ENCODE measurements at regions not wholly inside any gene's neighbourhood (a gene's known extent, or its start where the extent isn't known, plus 50 kb on each side); places are given as distances from the start of the nearest gene placed in this dataset.
A peak's percentile ranks its signal among the peaks of the same experiment; 100 is the strongest.

GRCh38 chr2:239506961-239507360, 106.1 kb upstream of the HDAC4 start:
- DNase-seq (ENCODE audit: low spot score) = no peak
- no peak for TF ChIP-seq CTCF (IDR thresholded peaks at IDR 0.05)
- ATAC-seq (ENCODE audit: low FRiP score) = no peak

GRCh38 chr2:239506101-239506857, 105.5 kb upstream of the HDAC4 start:
- DNase-seq (ENCODE audit: low spot score) (no peak), ATAC-seq (ENCODE audit: low FRiP score) (no peak)
- no peak for TF ChIP-seq CTCF (IDR thresholded peaks at IDR 0.05)

GRCh38 chr2:239504643-239505235, 103.9 kb upstream of the HDAC4 start:
- no peak for DNase-seq (ENCODE audit: low spot score)
- ATAC-seq (ENCODE audit: low FRiP score) = no peak
- no peak for TF ChIP-seq CTCF (IDR thresholded peaks at IDR 0.05)

- ATAC-seq (ENCODE audit: low FRiP score) (no peak), DNase-seq (ENCODE audit: low spot score) (no peak)
- no peak for TF ChIP-seq CTCF (IDR thresholded peaks at IDR 0.05)
Observed at GRCh38 chr2:239502430-239503186, 101.8 kb upstream of the HDAC4 start.

GRCh38 chr2:239500574-239501550, 100.0 kb upstream of the HDAC4 start:
- TF ChIP-seq CTCF (IDR thresholded peaks at IDR 0.05) = no peak
- no peak for ATAC-seq (ENCODE audit: low FRiP score)
- no peak for DNase-seq (ENCODE audit: low spot score)

- DNase-seq (ENCODE audit: low spot score) (no peak), ATAC-seq (ENCODE audit: low FRiP score) (peak; percentile 57)
- TF ChIP-seq CTCF (IDR thresholded peaks at IDR 0.05) = no peak
Observed at GRCh38 chr2:239499726-239500573, 99.1 kb upstream of the HDAC4 start.

Data from omental fat pad (tissue), 3 donors.